Gastroesophageal sphincter (tissue), 3 donors: ENCODE measurements at regions not wholly inside any gene's neighbourhood (a gene's known extent, or its start where the extent isn't known, plus 50 kb on each side); places are given as distances from the start of the nearest gene placed in this dataset.

Experiments used
- POLR2A ChIP-seq, 2 donors: fragments of 450-650 bp; IDR thresholded peaks; one replicate each; pipeline ENCODE4 v1.6.1; 2017; ENCODE audit warnings: antibody characterized with exemption in 2 of 2, mild to moderate bottlenecking in 2 of 2, moderate library complexity in 1 of 2
- POLR2AphosphoS5 ChIP-seq: sonication (generic); formaldehyde crosslinking; IDR thresholded peaks from one replicate; pipeline ENCODE4 v1.6.1; 2017; ENCODE audit warnings: antibody characterized with exemption
- TF ChIP-seq, protein P1 (sequence below), 4 experiments: fragments of 200-600 bp in 2 of 4; fragments of 450-650 bp in 2 of 4; sonication (generic) in 1 of 4; IDR thresholded peaks; one replicate each; pipeline ENCODE4 v1.5.1; 2017 to 2019; ENCODE audit warnings: antibody characterized with exemption in 4 of 4, mild to moderate bottlenecking in 2 of 4, moderate library complexity in 2 of 4

DNA sequence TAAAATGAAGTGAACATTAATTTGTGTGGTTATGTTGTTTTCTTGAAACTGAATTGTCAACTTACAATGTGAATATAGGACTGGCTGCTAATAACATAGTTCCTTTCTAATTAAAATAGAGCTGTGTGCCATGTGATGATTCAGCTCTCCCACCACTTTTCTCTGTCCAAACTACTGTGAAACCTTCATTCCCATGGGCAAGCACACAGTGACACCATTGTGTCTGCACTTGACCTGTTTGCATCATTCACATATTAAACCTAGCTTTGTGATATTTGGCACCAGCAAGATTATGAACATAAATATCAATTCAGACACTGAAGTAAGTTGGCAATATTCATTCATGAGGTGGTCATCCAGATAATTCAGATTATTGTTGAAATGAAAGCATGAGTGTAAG is 78.8 kb upstream of the TCF12 start:
- TF ChIP-seq POLR2A (IDR thresholded peaks at IDR 0.05): no peak
- TF ChIP-seq POLR2AphosphoS5: no peak
- TF ChIP-seq, protein P1, sequence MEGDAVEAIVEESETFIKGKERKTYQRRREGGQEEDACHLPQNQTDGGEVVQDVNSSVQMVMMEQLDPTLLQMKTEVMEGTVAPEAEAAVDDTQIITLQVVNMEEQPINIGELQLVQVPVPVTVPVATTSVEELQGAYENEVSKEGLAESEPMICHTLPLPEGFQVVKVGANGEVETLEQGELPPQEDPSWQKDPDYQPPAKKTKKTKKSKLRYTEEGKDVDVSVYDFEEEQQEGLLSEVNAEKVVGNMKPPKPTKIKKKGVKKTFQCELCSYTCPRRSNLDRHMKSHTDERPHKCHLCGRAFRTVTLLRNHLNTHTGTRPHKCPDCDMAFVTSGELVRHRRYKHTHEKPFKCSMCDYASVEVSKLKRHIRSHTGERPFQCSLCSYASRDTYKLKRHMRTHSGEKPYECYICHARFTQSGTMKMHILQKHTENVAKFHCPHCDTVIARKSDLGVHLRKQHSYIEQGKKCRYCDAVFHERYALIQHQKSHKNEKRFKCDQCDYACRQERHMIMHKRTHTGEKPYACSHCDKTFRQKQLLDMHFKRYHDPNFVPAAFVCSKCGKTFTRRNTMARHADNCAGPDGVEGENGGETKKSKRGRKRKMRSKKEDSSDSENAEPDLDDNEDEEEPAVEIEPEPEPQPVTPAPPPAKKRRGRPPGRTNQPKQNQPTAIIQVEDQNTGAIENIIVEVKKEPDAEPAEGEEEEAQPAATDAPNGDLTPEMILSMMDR (IDR thresholded peaks at IDR 0.05): no peak
